IMR-90 (cell line): ENCODE measurements at regions not wholly inside any gene's neighbourhood (a gene's known extent, or its start where the extent isn't known, plus 50 kb on each side); places are given as distances from the start of the nearest gene placed in this dataset.

Experiments used
- ATAC-seq: fragments of 200-7000 bp; cut with Tn5 transposase; 2 replicates; pipeline ENCODE4 v1.9.1; 2020; ENCODE audit warnings: low read depth, mild to moderate bottlenecking, moderate library complexity
- BruUV-seq: library from RNA; stranded (reverse); fragments of 400-500 nt; replicated peaks from 2 replicates; lab custom pipeline; 2021; lab: Mats Ljungman, UMichigan
- CTCF ChIA-PET: fragments of 300-600 bp; formaldehyde crosslinking; extraction: SDS; loops from one replicate; lab custom pipeline; 2021; ENCODE audit warnings: antibody characterized with exemption; lab: Yijun Ruan, JAX
- POLR2A ChIA-PET: fragments of 300-600 bp; sonication (Branson Sonifier 250); formaldehyde crosslinking; loops from one replicate; lab custom pipeline; 2022; ENCODE audit warnings: antibody characterized with exemption; ENCODE audit not compliant: unreplicated experiment; lab: Charles Lee
- DNase-seq: peaks from one replicate; pipeline ENCODE4 v3.0.0; 2013
- H2AFZ ChIP-seq: replicated peaks from 2 replicates; pipeline ENCODE3; 2013; ENCODE audit warnings: low read length, mild to moderate bottlenecking; ENCODE audit not compliant: poor library complexity
- H2AK5ac ChIP-seq: 2 replicates; pipeline ENCODE4 v1.6.1; 2013; ENCODE audit warnings: low read depth, low read length, inconsistent platforms
- H2AK9ac ChIP-seq: replicated peaks from 2 replicates; pipeline ENCODE3; 2013; ENCODE audit warnings: mild to moderate bottlenecking, low read depth, low read length, moderate library complexity; ENCODE audit not compliant: poor library complexity
- H2BK120ac ChIP-seq: 2 replicates; pipeline ENCODE4 v1.6.1; 2013; ENCODE audit warnings: low read depth, low read length, inconsistent platforms
- H2BK15ac ChIP-seq: 3 replicates; pipeline ENCODE4 v1.6.1; 2013; ENCODE audit warnings: low read depth, low read length, inconsistent platforms
- H2BK20ac ChIP-seq: 2 replicates; pipeline ENCODE4 v1.6.1; 2013; ENCODE audit warnings: low read depth, mild to moderate bottlenecking, inconsistent platforms, low read length, moderate library complexity
- H2BK5ac ChIP-seq: 2 replicates; pipeline ENCODE4 v1.6.1; 2013; ENCODE audit warnings: mild to moderate bottlenecking, low read depth, low read length, inconsistent platforms; ENCODE audit not compliant: poor library complexity, severe bottlenecking
- H3K14ac ChIP-seq: replicated peaks from 2 replicates; pipeline ENCODE4 v1.6.1; 2013; ENCODE audit warnings: low read depth, low read length, inconsistent platforms
- H3K18ac ChIP-seq: 2 replicates; pipeline ENCODE4 v1.6.1; 2013; ENCODE audit warnings: low read depth, low read length, control low read depth
- H3K23ac ChIP-seq: 2 replicates; pipeline ENCODE4 v1.6.1; 2013; ENCODE audit warnings: low read depth, low read length, inconsistent platforms
- H3K27ac ChIP-seq: 2 replicates; pipeline ENCODE4 v1.5.1; 2013; ENCODE audit warnings: mild to moderate bottlenecking, control low read depth, low read length; ENCODE audit not compliant: insufficient read depth
- H3K27me3 ChIP-seq: 2 replicates; pipeline ENCODE4 v1.6.1; 2013; ENCODE audit warnings: low read length; ENCODE audit not compliant: control insufficient read depth, insufficient read depth
- H3K36me3 ChIP-seq: 2 replicates; pipeline ENCODE4 v1.6.1; 2013; ENCODE audit warnings: low read length, mixed read lengths; ENCODE audit not compliant: control insufficient read depth, insufficient read depth
- H3K4ac ChIP-seq: 2 replicates; pipeline ENCODE4 v1.6.1; 2013; ENCODE audit warnings: low read depth, low read length, inconsistent platforms
- H3K4me1 ChIP-seq: 2 replicates; pipeline ENCODE4 v1.6.1; 2013; ENCODE audit warnings: low read length, mixed read lengths; ENCODE audit not compliant: control insufficient read depth, insufficient read depth
- H3K4me2 ChIP-seq: 2 replicates; pipeline ENCODE4 v1.6.1; 2013; ENCODE audit warnings: low read depth, mild to moderate bottlenecking, control low read depth, low read length, moderate library complexity
- H3K4me3 ChIP-seq: 2 replicates; pipeline ENCODE4 v1.5.1; 2013; ENCODE audit warnings: low read depth, mild to moderate bottlenecking, control low read depth, low read length, moderate library complexity; ENCODE audit not compliant: insufficient read depth
- H3K56ac ChIP-seq: 2 replicates; pipeline ENCODE4 v1.6.1; 2013; ENCODE audit warnings: low read length, inconsistent platforms; ENCODE audit not compliant: insufficient read depth; ENCODE audit errors: extremely low read depth
- H3K79me1 ChIP-seq, 2 experiments: 2 replicates each; pipeline ENCODE4 v1.6.1; 2013; ENCODE audit warnings: low read length in 2 of 2, inconsistent platforms in 1 of 2, low read depth in 1 of 2
- H3K9ac ChIP-seq: 2 replicates; pipeline ENCODE4 v1.6.1; 2013; ENCODE audit warnings: low read depth, low read length, control low read depth
- H3K9me1 ChIP-seq: 2 replicates; pipeline ENCODE4 v1.6.1; 2013; ENCODE audit warnings: low read length, inconsistent platforms; ENCODE audit not compliant: insufficient read depth
- H3K9me3 ChIP-seq: 2 replicates; pipeline ENCODE4 v1.6.1; 2013; ENCODE audit warnings: low read length; ENCODE audit not compliant: control insufficient read depth, insufficient read depth
- H4K20me1 ChIP-seq: 2 replicates; pipeline ENCODE4 v1.6.1; 2013; ENCODE audit warnings: low read length, inconsistent platforms; ENCODE audit not compliant: insufficient read depth
- H4K5ac ChIP-seq: 2 replicates; pipeline ENCODE4 v1.6.1; 2013; ENCODE audit warnings: mild to moderate bottlenecking, low read depth, low read length, control low read depth
- H4K8ac ChIP-seq, 2 experiments: 2 replicates each; pipeline ENCODE4 v1.6.1; 2013; ENCODE audit warnings: low read depth in 2 of 2, low read length in 2 of 2, control low read depth in 1 of 2, inconsistent platforms in 1 of 2
- H4K91ac ChIP-seq: 2 replicates; pipeline ENCODE4 v1.6.1; 2013; ENCODE audit warnings: low read depth, low read length, inconsistent platforms; ENCODE audit not compliant: insufficient read depth
- BHLHE40 ChIP-seq: fragments of 150-350 bp; IDR thresholded peaks from 2 replicates; pipeline ENCODE4 v1.6.1; 2016; ENCODE audit warnings: mild to moderate bottlenecking, low read depth, low read length
- CEBPB ChIP-seq: IDR thresholded peaks from 2 replicates; pipeline ENCODE4 v1.6.1; 2012; ENCODE audit warnings: low read depth, low read length, improper control_type of control experiment
- CHD1 ChIP-seq: IDR thresholded peaks from 2 replicates; pipeline ENCODE4 v1.6.1; 2012; ENCODE audit warnings: low read depth, low read length, improper control_type of control experiment
- ELK1 ChIP-seq: fragments of 150-350 bp; IDR thresholded peaks from 2 replicates; pipeline ENCODE4 v1.6.1; 2016; ENCODE audit warnings: low read depth, mild to moderate bottlenecking, low read length, moderate library complexity, borderline replicate concordance
- FOS ChIP-seq: fragments of 150-350 bp; IDR thresholded peaks from 2 replicates; pipeline ENCODE4 v1.6.1; 2016; ENCODE audit warnings: low read depth, low read length
- MAFK ChIP-seq: IDR thresholded peaks from 2 replicates; pipeline ENCODE4 v1.6.1; 2012; ENCODE audit warnings: low read depth, low read length, improper control_type of control experiment
- MAZ ChIP-seq: IDR thresholded peaks from 2 replicates; pipeline ENCODE4 v1.6.1; 2012; ENCODE audit warnings: low read depth, mild to moderate bottlenecking, low read length, improper control_type of control experiment, moderate library complexity, borderline replicate concordance
- MXI1 ChIP-seq: IDR thresholded peaks from 2 replicates; pipeline ENCODE4 v1.6.1; 2012; ENCODE audit warnings: low read depth, mild to moderate bottlenecking, low read length, moderate library complexity, borderline replicate concordance
- NFE2L2 ChIP-seq: fragments of 150-350 bp; IDR thresholded peaks from 2 replicates; pipeline ENCODE4 v1.6.1; 2016; ENCODE audit warnings: low read depth, mild to moderate bottlenecking, low read length
- RAD21 ChIP-seq: IDR thresholded peaks from 2 replicates; pipeline ENCODE4 v1.6.1; 2012; ENCODE audit warnings: low read length, improper control_type of control experiment
- RCOR1 ChIP-seq: IDR thresholded peaks from 2 replicates; pipeline ENCODE4 v1.6.1; 2012; ENCODE audit warnings: mild to moderate bottlenecking, low read length, improper control_type of control experiment; ENCODE audit not compliant: insufficient replicate concordance
- RFX5 ChIP-seq: IDR thresholded peaks from 2 replicates; pipeline ENCODE4 v1.8.0; 2012; ENCODE audit warnings: low read depth, mild to moderate bottlenecking, low read length, moderate library complexity
- SMC3 ChIP-seq: fragments of 150-350 bp; IDR thresholded peaks from 2 replicates; pipeline ENCODE4 v1.6.1; 2016; ENCODE audit warnings: low read depth, mild to moderate bottlenecking, antibody characterized with exemption, low read length, moderate library complexity
- WGBS, 2 experiments: methylation state at CpG; one replicate each; pipeline versions ENCODE4 v1.1.5 to v1.1.7; 2013; ENCODE audit warnings: missing lambda C conversion rate in 2 of 2; ENCODE audit not compliant: insufficient read length in 1 of 2; ENCODE audit errors: extremely low coverage in 2 of 2; 5-methylcytosine and 5-hydroxymethylcytosine counted together
- dilution Hi-C: fragments of 300-500 bp; cut with HindIII; formaldehyde crosslinking; loops from one replicate; pipeline ENCODE4 v1.14.3; 2018; ENCODE audit warnings: low sequenced_read_pairs; ENCODE audit not compliant: unreplicated experiment
- in situ Hi-C: fragments of 300-500 bp; cut with MboI; formaldehyde crosslinking; loops from 3 replicates; pipeline ENCODE4 v1.14.3; 2019; ENCODE audit warnings: low sequenced_read_pairs, inconsistent platforms, mixed read lengths
- intact Hi-C: fragments of 100-400 bp; cut with micrococcal nuclease; formaldehyde crosslinking; loops from 2 replicates; pipeline ENCODE4 v1.10.0; 2022

GRCh38 chr4:152099981-152100378 lies 339.2 kb upstream of the GATB start:
- Histone ChIP-seq H2BK5ac (no peak overlapping the region), H2AK9ac (no peak overlapping the region), H2BK20ac (no peak overlapping the region), H2AFZ (no peak overlapping the region), H3K14ac (no peak overlapping the region), H3K9ac (no peak overlapping the region), H3K56ac (no peak overlapping the region), H4K8ac (no peak overlapping the region), H3K27ac (no peak overlapping the region), H4K5ac (no peak overlapping the region), H3K18ac (no peak overlapping the region), H3K4me1 (peaks cover 5% of the 10 kb centered on the region), H2BK120ac (no peak overlapping the region), H3K23ac (no peak overlapping the region), H2BK15ac (no peak overlapping the region), H3K9me1 (peaks cover 3% of the 10 kb centered on the region; the same call in 1 of the 2 replicates), H4K91ac (no peak overlapping the region), H4K20me1 (no peaks in the 10 kb centered on the region), H3K9me3 (no peaks in the 10 kb centered on the region), H3K79me1 (no peaks in the 10 kb centered on the region), H3K4me2 (no peak overlapping the region), H2AK5ac (no peak overlapping the region), H3K27me3 (peaks cover 5% of the 10 kb centered on the region; the same call in 1 of the 2 replicates), H3K36me3 (no peaks in the 10 kb centered on the region), H3K4me3 (no peak overlapping the region), H3K4ac (no peak overlapping the region)
- no CpG with 5 or more reads among the region's 7 CpGs for WGBS, 2 experiments
- dilution Hi-C loops: no loop called here
- TF ChIP-seq NFE2L2 (no peak), ELK1 (no peak), SMC3 (no peak), CEBPB (no peak), RFX5 (no peak), RCOR1 (no peak), MAFK (no peak), MXI1 (no peak), BHLHE40 (no peak), MAZ (no peak), CHD1 (no peak), RAD21 (no peak), FOS (no peak)
- ATAC-seq: no peak
- intact Hi-C loops: loop anchor here (10.0 kb wide), 2 partner anchors 255 to 285 kb away; no protein-coding TSS in a partner anchor
- BruUV-seq: no TSS peak
- ChIA-PET CTCF (no interaction called here), POLR2A (no interaction called here)
- in situ Hi-C loops: no loop called here
- DNase-seq: no peak
